ENCODE measurements at regions not wholly inside any gene's neighbourhood (a gene's known extent, or its start where the extent isn't known, plus 50 kb on each side); places are given as distances from the start of the nearest gene placed in this dataset.

- Histone ChIP-seq H3K79me1 (ENCODE audit: insufficient read depth, low read depth, low read length, poor library complexity, severe bottlenecking) (no peaks in the 10 kb centered on the region), H3K4me1 (ENCODE audit: insufficient read depth, low read length) (no peaks in the 10 kb centered on the region), H2AFZ (ENCODE audit: low read length) (no peak overlapping the region), H2BK15ac (ENCODE audit: low read depth, low read length) (no peak overlapping the region), H3K9ac (ENCODE audit: extremely low read depth, insufficient read length, low read length) (no peak overlapping the region), H4K91ac (ENCODE audit: insufficient read length, low read depth, low read length) (no peak overlapping the region), H3K23ac (ENCODE audit: insufficient read length, low read depth, low read length) (no peak overlapping the region), H2AK5ac (ENCODE audit: insufficient read length, low read length) (no peak overlapping the region), H3K56ac (ENCODE audit: insufficient read length, low read depth, low read length) (no peak overlapping the region), H3T11ph (ENCODE audit: low read length) (no peak overlapping the region), H3K79me2 (ENCODE audit: insufficient read depth, low read length) (no peaks in the 10 kb centered on the region), H4K5ac (ENCODE audit: insufficient read length, low read depth, low read length) (no peak overlapping the region), H3K27ac (ENCODE audit: insufficient read length, low read depth, low read length) (no peak overlapping the region), H3K4me2 (ENCODE audit: insufficient read depth, insufficient read length, low read length) (no peak overlapping the region), H3K23me2 (ENCODE audit: insufficient read length, low read depth, low read length, poor library complexity, severe bottlenecking) (no peaks in the 10 kb centered on the region), H3K9me3 (ENCODE audit: control insufficient read depth, low read depth, low read length) (no peaks in the 10 kb centered on the region), H4K8ac (replicated peaks; ENCODE audit: insufficient read length, low read depth, low read length) (no peak overlapping the region), H2BK20ac (ENCODE audit: low read depth, low read length, poor library complexity, severe bottlenecking) (no peak overlapping the region), H2BK120ac (ENCODE audit: low read depth, low read length, poor library complexity, severe bottlenecking) (no peak overlapping the region), H3K27me3 (ENCODE audit: insufficient read depth, low read length) (no peaks in the 10 kb centered on the region), H4K20me1 (ENCODE audit: control insufficient read depth, insufficient read depth, insufficient read length) (no peaks in the 10 kb centered on the region), H3K14ac (ENCODE audit: insufficient read depth, low read length) (no peak overlapping the region), H3K18ac (ENCODE audit: insufficient read length, low read depth, low read length) (no peak overlapping the region), H2BK5ac (ENCODE audit: insufficient read length, low read length) (no peak overlapping the region), H2BK12ac (ENCODE audit: insufficient read length, low read depth, low read length) (no peak overlapping the region), H3K4ac (ENCODE audit: low read depth, low read length) (no peak overlapping the region)
- no peak for TF ChIP-seq CTCF (conservative IDR thresholded peaks at IDR 0.05)
- no peak for DNase-seq
- Mint-ChIP-seq H3K27ac (no peak overlapping the region), H3K27me3 (ENCODE audit: low read depth) (peaks cover 3% of the 10 kb centered on the region), H3K4me3 (no peak overlapping the region), H3K36me3 (ENCODE audit: insufficient read depth in 1 of 3, low read depth in 3 of 3) (peaks cover 0 to 7% (median 0%) of the 10 kb centered on the region in 3 experiments; a peak in 3 of 7 replicates), H3K4me1 (peaks cover 3% of the 10 kb centered on the region in 2 experiments; a peak in 1 of 4 replicates), H3K9me3 (peaks cover 0 to 4% of the 10 kb centered on the region in 2 experiments; a peak in 4 of 5 replicates)
These were observed 458.5 kb downstream of the ACTL7B start for GRCh38 chr9:108397286-108397685.
